Ascending aorta (tissue), 2 donors: ENCODE measurements at regions not wholly inside any gene's neighbourhood (a gene's known extent, or its start where the extent isn't known, plus 50 kb on each side); places are given as distances from the start of the nearest gene placed in this dataset.

Experiments
- DNase-seq, 2 donors: peaks; one replicate each; pipeline ENCODE4 v3.0.0-alpha.2; 2019; ENCODE audit warnings: low spot score in 2 of 2
- H3K27ac ChIP-seq, 2 donors: fragments of 200-600 bp; sonication (generic); one replicate each; pipeline ENCODE4 v1.5.1; 2016 to 2017; ENCODE audit warnings: mild to moderate bottlenecking in 1 of 2
- H3K27me3 ChIP-seq: fragments of 200-600 bp; sonication (generic); one replicate; pipeline ENCODE4 v1.5.1; 2017
- H3K36me3 ChIP-seq, 2 donors: fragments of 200-600 bp; sonication (generic); one replicate each; pipeline ENCODE4 v1.5.1; 2016
- H3K4me1 ChIP-seq, 2 donors: fragments of 200-600 bp; sonication (generic); one replicate each; pipeline ENCODE4 v1.5.1; 2016 to 2017; ENCODE audit warnings: mild to moderate bottlenecking in 1 of 2
- H3K4me3 ChIP-seq, 2 donors: fragments of 200-600 bp; sonication (generic); one replicate each; pipeline ENCODE4 v1.5.1; 2016 to 2017; ENCODE audit warnings: mild to moderate bottlenecking in 1 of 2
- H3K9me3 ChIP-seq, 2 donors: fragments of 200-600 bp; sonication (generic); one replicate each; pipeline ENCODE4 v1.5.1; 2016
- intact Hi-C: fragments of 100-400 bp; cut with DNase I; formaldehyde crosslinking; loops from one replicate; pipeline ENCODE4 v1.15.1; 2023
- TF ChIP-seq, protein P1 (sequence below), 3 experiments: fragments of 200-600 bp in 2 of 3; fragments of 450-650 bp in 1 of 3; sonication (generic) in 2 of 3; IDR thresholded peaks; one replicate each; pipeline ENCODE4 v1.5.1; 2016 to 2019; ENCODE audit warnings: antibody characterized with exemption in 3 of 3, mild to moderate bottlenecking in 1 of 3, moderate library complexity in 1 of 3

DNA sequence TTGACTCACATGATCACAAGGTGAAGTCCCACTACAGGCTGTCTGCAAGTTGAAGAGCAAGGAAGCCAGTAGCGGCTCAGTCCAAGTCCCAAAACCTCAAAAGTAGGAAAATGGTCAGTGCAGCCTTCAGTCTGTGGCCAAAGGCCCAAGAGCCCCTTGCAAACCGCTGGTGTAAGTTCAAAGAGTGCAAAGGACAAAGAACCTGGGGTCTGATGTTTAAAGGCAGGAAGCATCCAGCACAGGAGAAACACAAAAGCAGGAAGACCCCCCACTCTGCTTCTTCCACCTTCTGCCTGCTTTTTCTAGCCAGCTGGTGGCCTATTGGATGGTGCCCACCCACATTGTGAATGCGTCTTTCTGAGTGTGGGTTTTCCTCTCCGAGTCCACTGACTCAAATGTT is 2222.6 kb downstream of the MRPL39 start:
- intact Hi-C loops: no loop called here
- Histone ChIP-seq H3K4me1 (no peaks in the 10 kb centered on the region), H3K36me3 (no peaks in the 10 kb centered on the region), H3K4me3 (no peak overlapping the region), H3K27ac (no peak overlapping the region), H3K27me3 (no peaks in the 10 kb centered on the region), H3K9me3 (no peaks in the 10 kb centered on the region)
- TF ChIP-seq, protein P1, sequence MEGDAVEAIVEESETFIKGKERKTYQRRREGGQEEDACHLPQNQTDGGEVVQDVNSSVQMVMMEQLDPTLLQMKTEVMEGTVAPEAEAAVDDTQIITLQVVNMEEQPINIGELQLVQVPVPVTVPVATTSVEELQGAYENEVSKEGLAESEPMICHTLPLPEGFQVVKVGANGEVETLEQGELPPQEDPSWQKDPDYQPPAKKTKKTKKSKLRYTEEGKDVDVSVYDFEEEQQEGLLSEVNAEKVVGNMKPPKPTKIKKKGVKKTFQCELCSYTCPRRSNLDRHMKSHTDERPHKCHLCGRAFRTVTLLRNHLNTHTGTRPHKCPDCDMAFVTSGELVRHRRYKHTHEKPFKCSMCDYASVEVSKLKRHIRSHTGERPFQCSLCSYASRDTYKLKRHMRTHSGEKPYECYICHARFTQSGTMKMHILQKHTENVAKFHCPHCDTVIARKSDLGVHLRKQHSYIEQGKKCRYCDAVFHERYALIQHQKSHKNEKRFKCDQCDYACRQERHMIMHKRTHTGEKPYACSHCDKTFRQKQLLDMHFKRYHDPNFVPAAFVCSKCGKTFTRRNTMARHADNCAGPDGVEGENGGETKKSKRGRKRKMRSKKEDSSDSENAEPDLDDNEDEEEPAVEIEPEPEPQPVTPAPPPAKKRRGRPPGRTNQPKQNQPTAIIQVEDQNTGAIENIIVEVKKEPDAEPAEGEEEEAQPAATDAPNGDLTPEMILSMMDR (IDR thresholded peaks at IDR 0.05): no peak
- DNase-seq: no peak

DNA sequence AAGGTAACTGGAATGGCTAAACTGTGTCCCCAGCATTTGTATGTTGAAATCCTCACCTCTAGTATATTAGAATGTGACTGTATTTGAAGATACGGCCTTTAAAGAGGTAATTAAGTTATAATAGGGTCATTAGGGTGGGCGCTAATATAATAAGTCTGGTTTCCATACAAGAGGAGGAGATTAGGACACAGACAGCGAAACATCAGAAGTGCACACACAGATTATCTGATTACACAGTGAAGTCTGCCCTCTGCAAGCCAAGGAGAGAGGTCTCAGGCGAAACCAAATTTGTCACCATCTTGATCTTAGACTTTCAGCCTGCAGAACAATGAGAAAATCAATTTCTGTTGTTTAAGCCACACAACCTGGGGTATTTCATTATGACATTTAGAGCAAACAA is 2233.1 kb downstream of the MRPL39 start:
- Histone ChIP-seq H3K27ac (no peak overlapping the region), H3K4me3 (no peak overlapping the region), H3K4me1 (no peaks in the 10 kb centered on the region), H3K36me3 (no peaks in the 10 kb centered on the region), H3K27me3 (no peaks in the 10 kb centered on the region), H3K9me3 (no peaks in the 10 kb centered on the region)
- intact Hi-C loops: no loop called here
- TF ChIP-seq, protein P1 (IDR thresholded peaks at IDR 0.05): no peak
- no peak for DNase-seq

DNA sequence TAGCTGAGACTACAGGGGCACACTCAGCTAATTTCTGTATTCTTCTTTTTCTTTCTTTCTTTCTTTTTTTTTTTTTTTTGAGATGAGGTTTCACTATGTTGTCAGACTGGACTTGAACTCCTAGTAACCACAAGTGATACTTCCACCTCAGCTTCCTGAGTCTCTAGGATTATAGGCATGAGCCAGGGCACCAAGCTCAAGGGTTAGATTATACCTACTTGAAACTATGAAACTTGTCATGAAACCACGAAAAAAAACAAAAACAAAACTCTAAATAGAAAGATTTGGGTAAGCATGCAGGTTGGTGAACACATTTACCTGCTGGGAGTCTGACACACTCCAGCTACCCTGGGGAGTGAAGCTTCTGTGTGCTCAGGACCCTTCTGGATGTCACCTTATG is 2250.4 kb downstream of the MRPL39 start:
- Histone ChIP-seq H3K36me3 (no peaks in the 10 kb centered on the region), H3K27ac (no peak overlapping the region), H3K9me3 (no peaks in the 10 kb centered on the region), H3K4me1 (no peaks in the 10 kb centered on the region), H3K27me3 (no peaks in the 10 kb centered on the region), H3K4me3 (no peak overlapping the region)
- DNase-seq: no peak
- intact Hi-C loops: no loop called here
- TF ChIP-seq, protein P1 (IDR thresholded peaks at IDR 0.05): no peak

DNA sequence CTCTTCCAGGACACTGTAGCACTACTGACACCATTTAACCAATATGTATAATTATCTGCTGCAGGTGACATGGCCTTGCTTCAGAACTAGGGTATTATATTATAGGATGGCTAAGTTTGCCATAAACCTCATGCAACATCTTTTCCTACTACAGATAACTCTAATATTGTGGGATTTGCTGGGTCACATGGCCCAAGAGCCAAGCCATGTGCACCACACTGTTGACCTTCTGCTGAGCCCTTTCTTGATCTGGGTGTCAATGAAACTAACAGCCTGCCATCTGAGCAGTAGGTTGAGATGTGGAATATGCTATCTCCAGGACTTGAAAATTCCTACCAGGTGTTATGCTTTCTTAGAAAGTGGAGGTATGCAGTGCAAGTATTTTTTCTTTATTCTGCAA is 2291.1 kb downstream of the MRPL39 start:
- H3K27me3 ChIP-seq: no peaks in the 10 kb centered on the region
- TF ChIP-seq, protein P1 (IDR thresholded peaks at IDR 0.05): no peak
- no peaks in the 10 kb centered on the region for H3K36me3 ChIP-seq
- no peaks in the 10 kb centered on the region for H3K9me3 ChIP-seq
- intact Hi-C loops: no loop called here
- no peak overlapping the region for H3K27ac ChIP-seq
- no peak overlapping the region for H3K4me3 ChIP-seq
- no peak for DNase-seq
- H3K4me1 ChIP-seq: no peaks in the 10 kb centered on the region

DNA sequence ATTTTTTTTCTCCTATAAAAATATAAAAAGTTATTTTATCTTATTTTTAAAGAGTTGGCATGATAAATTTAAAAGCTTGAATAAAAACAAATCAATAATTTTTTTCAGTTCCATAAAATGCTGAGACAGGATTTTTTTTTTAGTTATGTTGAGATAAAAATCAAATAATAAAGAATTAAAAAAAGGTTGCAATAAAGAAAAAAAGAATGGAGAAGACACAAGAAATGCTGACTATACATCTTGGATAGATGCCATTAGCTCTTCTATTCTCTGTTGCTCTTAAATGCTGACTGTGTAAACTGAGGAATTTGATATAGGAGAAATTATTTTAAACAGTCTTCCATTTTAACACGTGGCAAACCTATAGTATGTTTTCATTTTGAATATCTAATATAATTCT is 2298.5 kb downstream of the MRPL39 start:
- no peak overlapping the region for H3K27ac ChIP-seq
- intact Hi-C loops: no loop called here
- no peaks in the 10 kb centered on the region for H3K36me3 ChIP-seq
- H3K4me3 ChIP-seq: no peak overlapping the region
- TF ChIP-seq, protein P1 (IDR thresholded peaks at IDR 0.05): no peak
- no peak for DNase-seq
- H3K9me3 ChIP-seq: no peaks in the 10 kb centered on the region
- H3K27me3 ChIP-seq: no peaks in the 10 kb centered on the region
- H3K4me1 ChIP-seq: no peaks in the 10 kb centered on the region

DNA sequence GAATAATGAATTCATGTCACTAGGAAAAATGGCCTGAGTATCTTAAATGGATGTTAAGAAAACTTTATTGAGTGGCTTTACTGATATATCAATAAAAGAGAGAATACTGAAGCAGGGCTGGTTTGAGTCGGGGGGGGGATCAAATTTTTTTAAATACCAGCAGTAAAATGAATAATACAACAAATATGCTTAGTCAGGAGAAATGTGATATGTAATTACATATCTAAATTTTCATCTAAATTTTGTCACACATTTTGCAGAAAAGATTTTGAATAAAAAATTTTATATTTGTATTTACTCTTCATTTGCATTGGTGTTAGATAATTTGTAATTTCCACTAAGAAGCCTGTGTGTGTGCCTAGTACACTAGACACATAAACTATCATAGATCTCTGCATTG is 2300.2 kb downstream of the MRPL39 start:
- Histone ChIP-seq H3K4me3 (no peak overlapping the region), H3K36me3 (no peaks in the 10 kb centered on the region), H3K27me3 (no peaks in the 10 kb centered on the region), H3K27ac (no peak overlapping the region), H3K9me3 (no peaks in the 10 kb centered on the region), H3K4me1 (no peaks in the 10 kb centered on the region)
- intact Hi-C loops: no loop called here
- TF ChIP-seq, protein P1 (IDR thresholded peaks at IDR 0.05): no peak
- DNase-seq: no peak
